IMR-90 (cell line): ENCODE measurements at regions not wholly inside any gene's neighbourhood (a gene's known extent, or its start where the extent isn't known, plus 50 kb on each side); places are given as distances from the start of the nearest gene placed in this dataset.

Source experiments
- ATAC-seq: fragments of 200-7000 bp; cut with Tn5 transposase; 2 replicates; pipeline ENCODE4 v1.9.1; 2020; ENCODE audit warnings: low read depth, mild to moderate bottlenecking, moderate library complexity
- BruUV-seq: library from RNA; stranded (reverse); fragments of 400-500 nt; replicated peaks from 2 replicates; lab custom pipeline; 2021; lab: Mats Ljungman, UMichigan
- CTCF ChIA-PET: fragments of 300-600 bp; formaldehyde crosslinking; extraction: SDS; loops from one replicate; lab custom pipeline; 2021; ENCODE audit warnings: antibody characterized with exemption; lab: Yijun Ruan, JAX
- POLR2A ChIA-PET: fragments of 300-600 bp; sonication (Branson Sonifier 250); formaldehyde crosslinking; loops from one replicate; lab custom pipeline; 2022; ENCODE audit warnings: antibody characterized with exemption; ENCODE audit not compliant: unreplicated experiment; lab: Charles Lee
- DNase-seq: peaks from one replicate; pipeline ENCODE4 v3.0.0; 2013
- H2AFZ ChIP-seq: replicated peaks from 2 replicates; pipeline ENCODE3; 2013; ENCODE audit warnings: low read length, mild to moderate bottlenecking; ENCODE audit not compliant: poor library complexity
- H2AK5ac ChIP-seq: 2 replicates; pipeline ENCODE4 v1.6.1; 2013; ENCODE audit warnings: low read depth, low read length, inconsistent platforms
- H2AK9ac ChIP-seq: replicated peaks from 2 replicates; pipeline ENCODE3; 2013; ENCODE audit warnings: mild to moderate bottlenecking, low read depth, low read length, moderate library complexity; ENCODE audit not compliant: poor library complexity
- H2BK120ac ChIP-seq: 2 replicates; pipeline ENCODE4 v1.6.1; 2013; ENCODE audit warnings: low read depth, low read length, inconsistent platforms
- H2BK15ac ChIP-seq: 3 replicates; pipeline ENCODE4 v1.6.1; 2013; ENCODE audit warnings: low read depth, low read length, inconsistent platforms
- H2BK20ac ChIP-seq: 2 replicates; pipeline ENCODE4 v1.6.1; 2013; ENCODE audit warnings: low read depth, mild to moderate bottlenecking, inconsistent platforms, low read length, moderate library complexity
- H2BK5ac ChIP-seq: 2 replicates; pipeline ENCODE4 v1.6.1; 2013; ENCODE audit warnings: mild to moderate bottlenecking, low read depth, low read length, inconsistent platforms; ENCODE audit not compliant: poor library complexity, severe bottlenecking
- H3K14ac ChIP-seq: replicated peaks from 2 replicates; pipeline ENCODE4 v1.6.1; 2013; ENCODE audit warnings: low read depth, low read length, inconsistent platforms
- H3K18ac ChIP-seq: 2 replicates; pipeline ENCODE4 v1.6.1; 2013; ENCODE audit warnings: low read depth, low read length, control low read depth
- H3K23ac ChIP-seq: 2 replicates; pipeline ENCODE4 v1.6.1; 2013; ENCODE audit warnings: low read depth, low read length, inconsistent platforms
- H3K27ac ChIP-seq: 2 replicates; pipeline ENCODE4 v1.5.1; 2013; ENCODE audit warnings: mild to moderate bottlenecking, control low read depth, low read length; ENCODE audit not compliant: insufficient read depth
- H3K27me3 ChIP-seq: 2 replicates; pipeline ENCODE4 v1.6.1; 2013; ENCODE audit warnings: low read length; ENCODE audit not compliant: control insufficient read depth, insufficient read depth
- H3K36me3 ChIP-seq: 2 replicates; pipeline ENCODE4 v1.6.1; 2013; ENCODE audit warnings: low read length, mixed read lengths; ENCODE audit not compliant: control insufficient read depth, insufficient read depth
- H3K4ac ChIP-seq: 2 replicates; pipeline ENCODE4 v1.6.1; 2013; ENCODE audit warnings: low read depth, low read length, inconsistent platforms
- H3K4me1 ChIP-seq: 2 replicates; pipeline ENCODE4 v1.6.1; 2013; ENCODE audit warnings: low read length, mixed read lengths; ENCODE audit not compliant: control insufficient read depth, insufficient read depth
- H3K4me2 ChIP-seq: 2 replicates; pipeline ENCODE4 v1.6.1; 2013; ENCODE audit warnings: low read depth, mild to moderate bottlenecking, control low read depth, low read length, moderate library complexity
- H3K4me3 ChIP-seq: 2 replicates; pipeline ENCODE4 v1.5.1; 2013; ENCODE audit warnings: low read depth, mild to moderate bottlenecking, control low read depth, low read length, moderate library complexity; ENCODE audit not compliant: insufficient read depth
- H3K56ac ChIP-seq: 2 replicates; pipeline ENCODE4 v1.6.1; 2013; ENCODE audit warnings: low read length, inconsistent platforms; ENCODE audit not compliant: insufficient read depth; ENCODE audit errors: extremely low read depth
- H3K79me1 ChIP-seq, 2 experiments: 2 replicates each; pipeline ENCODE4 v1.6.1; 2013; ENCODE audit warnings: low read length in 2 of 2, inconsistent platforms in 1 of 2, low read depth in 1 of 2
- H3K9ac ChIP-seq: 2 replicates; pipeline ENCODE4 v1.6.1; 2013; ENCODE audit warnings: low read depth, low read length, control low read depth
- H3K9me1 ChIP-seq: 2 replicates; pipeline ENCODE4 v1.6.1; 2013; ENCODE audit warnings: low read length, inconsistent platforms; ENCODE audit not compliant: insufficient read depth
- H3K9me3 ChIP-seq: 2 replicates; pipeline ENCODE4 v1.6.1; 2013; ENCODE audit warnings: low read length; ENCODE audit not compliant: control insufficient read depth, insufficient read depth
- H4K20me1 ChIP-seq: 2 replicates; pipeline ENCODE4 v1.6.1; 2013; ENCODE audit warnings: low read length, inconsistent platforms; ENCODE audit not compliant: insufficient read depth
- H4K5ac ChIP-seq: 2 replicates; pipeline ENCODE4 v1.6.1; 2013; ENCODE audit warnings: mild to moderate bottlenecking, low read depth, low read length, control low read depth
- H4K8ac ChIP-seq, 2 experiments: 2 replicates each; pipeline ENCODE4 v1.6.1; 2013; ENCODE audit warnings: low read depth in 2 of 2, low read length in 2 of 2, control low read depth in 1 of 2, inconsistent platforms in 1 of 2
- H4K91ac ChIP-seq: 2 replicates; pipeline ENCODE4 v1.6.1; 2013; ENCODE audit warnings: low read depth, low read length, inconsistent platforms; ENCODE audit not compliant: insufficient read depth
- CHD1 ChIP-seq: IDR thresholded peaks from 2 replicates; pipeline ENCODE4 v1.6.1; 2012; ENCODE audit warnings: low read depth, low read length, improper control_type of control experiment
- ELK1 ChIP-seq: fragments of 150-350 bp; IDR thresholded peaks from 2 replicates; pipeline ENCODE4 v1.6.1; 2016; ENCODE audit warnings: low read depth, mild to moderate bottlenecking, low read length, moderate library complexity, borderline replicate concordance
- MAFK ChIP-seq: IDR thresholded peaks from 2 replicates; pipeline ENCODE4 v1.6.1; 2012; ENCODE audit warnings: low read depth, low read length, improper control_type of control experiment
- MAZ ChIP-seq: IDR thresholded peaks from 2 replicates; pipeline ENCODE4 v1.6.1; 2012; ENCODE audit warnings: low read depth, mild to moderate bottlenecking, low read length, improper control_type of control experiment, moderate library complexity, borderline replicate concordance
- POLR2A ChIP-seq: IDR thresholded peaks from 2 replicates; pipeline ENCODE4 v1.6.1; 2012; ENCODE audit warnings: mild to moderate bottlenecking, low read depth, low read length
- RCOR1 ChIP-seq: IDR thresholded peaks from 2 replicates; pipeline ENCODE4 v1.6.1; 2012; ENCODE audit warnings: mild to moderate bottlenecking, low read length, improper control_type of control experiment; ENCODE audit not compliant: insufficient replicate concordance
- RFX5 ChIP-seq: IDR thresholded peaks from 2 replicates; pipeline ENCODE4 v1.8.0; 2012; ENCODE audit warnings: low read depth, mild to moderate bottlenecking, low read length, moderate library complexity
- WGBS, 2 experiments: methylation state at CpG; one replicate each; pipeline versions ENCODE4 v1.1.5 to v1.1.7; 2013; ENCODE audit warnings: missing lambda C conversion rate in 2 of 2; ENCODE audit not compliant: insufficient read length in 1 of 2; ENCODE audit errors: extremely low coverage in 2 of 2; 5-methylcytosine and 5-hydroxymethylcytosine counted together
- dilution Hi-C: fragments of 300-500 bp; cut with HindIII; formaldehyde crosslinking; loops from one replicate; pipeline ENCODE4 v1.14.3; 2018; ENCODE audit warnings: low sequenced_read_pairs; ENCODE audit not compliant: unreplicated experiment
- in situ Hi-C: fragments of 300-500 bp; cut with MboI; formaldehyde crosslinking; loops from 3 replicates; pipeline ENCODE4 v1.14.3; 2019; ENCODE audit warnings: low sequenced_read_pairs, inconsistent platforms, mixed read lengths
- intact Hi-C: fragments of 100-400 bp; cut with micrococcal nuclease; formaldehyde crosslinking; loops from 2 replicates; pipeline ENCODE4 v1.10.0; 2022
- TF ChIP-seq, protein P1 (sequence below): conservative IDR thresholded peaks from 2 replicates; pipeline ENCODE4 v1.5.1; 2012; ENCODE audit warnings: mild to moderate bottlenecking, low read depth, low read length, improper control_type of control experiment

DNA sequence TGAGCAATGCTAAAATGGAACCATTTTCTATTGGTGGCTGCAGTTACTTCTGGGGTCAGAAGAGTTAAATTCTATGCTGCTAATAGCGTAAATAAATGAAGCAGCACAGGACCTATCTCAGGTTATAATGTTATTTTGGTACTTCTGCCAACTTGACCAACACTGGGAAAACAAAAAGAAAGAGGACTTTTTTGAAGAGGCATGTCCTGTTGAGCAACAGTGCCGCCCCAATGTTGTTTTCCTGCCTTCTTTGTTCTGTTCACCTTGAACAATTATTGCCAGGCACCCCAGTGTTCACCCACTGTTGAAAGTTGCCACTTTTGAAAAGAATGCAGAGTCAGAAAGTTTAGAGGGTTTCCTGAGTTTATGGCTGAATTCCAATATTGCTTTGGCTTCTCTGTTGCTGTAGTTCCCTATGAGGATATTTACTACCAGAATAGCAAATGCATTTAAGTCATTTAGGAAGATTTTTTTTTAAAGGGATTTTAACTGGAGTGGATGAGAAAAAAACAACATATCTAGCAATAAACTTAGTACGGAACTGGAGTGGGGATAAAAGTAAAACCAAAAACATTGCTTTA lies 679.0 kb upstream of the DPPA4 start:
- Histone ChIP-seq H3K18ac (no peak overlapping the region), H2AK9ac (no peak overlapping the region), H2AK5ac (no peak overlapping the region), H3K27ac (no peak overlapping the region), H3K79me1 (no peaks in the 10 kb centered on the region), H3K36me3 (no peaks in the 10 kb centered on the region), H3K4me1 (no peaks in the 10 kb centered on the region), H3K9ac (no peak overlapping the region), H2BK5ac (no peak overlapping the region), H2BK120ac (no peak overlapping the region), H4K5ac (no peak overlapping the region), H3K14ac (no peak overlapping the region), H4K20me1 (no peaks in the 10 kb centered on the region), H3K4ac (no peak overlapping the region), H3K4me2 (no peak overlapping the region; the same call in 1 of the 2 replicates), H4K8ac (no peak overlapping the region), H2BK20ac (no peak overlapping the region), H3K4me3 (no peak overlapping the region), H3K9me3 (no peaks in the 10 kb centered on the region), H3K9me1 (no peaks in the 10 kb centered on the region), H3K27me3 (no peaks in the 10 kb centered on the region), H3K23ac (no peak overlapping the region), H3K56ac (no peak overlapping the region), H2AFZ (peak overlapping the region; percentile 11), H2BK15ac (no peak overlapping the region), H4K91ac (no peak overlapping the region)
- DNase-seq (no peak), ATAC-seq (no peak)
- ChIA-PET CTCF (no interaction called here), POLR2A (no interaction called here)
- WGBS, 2 experiments = no CpG with 5 or more reads among the region's 3 CpGs
- intact Hi-C loops = no loop called here
- TF ChIP-seq ELK1 (no peak), MAFK (no peak), POLR2A (no peak), RCOR1 (no peak), MAZ (no peak), RFX5 (no peak), CHD1 (no peak)
- TF ChIP-seq, protein P1, sequence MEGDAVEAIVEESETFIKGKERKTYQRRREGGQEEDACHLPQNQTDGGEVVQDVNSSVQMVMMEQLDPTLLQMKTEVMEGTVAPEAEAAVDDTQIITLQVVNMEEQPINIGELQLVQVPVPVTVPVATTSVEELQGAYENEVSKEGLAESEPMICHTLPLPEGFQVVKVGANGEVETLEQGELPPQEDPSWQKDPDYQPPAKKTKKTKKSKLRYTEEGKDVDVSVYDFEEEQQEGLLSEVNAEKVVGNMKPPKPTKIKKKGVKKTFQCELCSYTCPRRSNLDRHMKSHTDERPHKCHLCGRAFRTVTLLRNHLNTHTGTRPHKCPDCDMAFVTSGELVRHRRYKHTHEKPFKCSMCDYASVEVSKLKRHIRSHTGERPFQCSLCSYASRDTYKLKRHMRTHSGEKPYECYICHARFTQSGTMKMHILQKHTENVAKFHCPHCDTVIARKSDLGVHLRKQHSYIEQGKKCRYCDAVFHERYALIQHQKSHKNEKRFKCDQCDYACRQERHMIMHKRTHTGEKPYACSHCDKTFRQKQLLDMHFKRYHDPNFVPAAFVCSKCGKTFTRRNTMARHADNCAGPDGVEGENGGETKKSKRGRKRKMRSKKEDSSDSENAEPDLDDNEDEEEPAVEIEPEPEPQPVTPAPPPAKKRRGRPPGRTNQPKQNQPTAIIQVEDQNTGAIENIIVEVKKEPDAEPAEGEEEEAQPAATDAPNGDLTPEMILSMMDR = no peak
- in situ Hi-C loops = no loop called here
- BruUV-seq = no TSS peak
- dilution Hi-C loops = no loop called here
